ENCODE measurements at regions not wholly inside any gene's neighbourhood (a gene's known extent, or its start where the extent isn't known, plus 50 kb on each side); places are given as distances from the start of the nearest gene placed in this dataset.

- DNase-seq (ENCODE audit: low spot score): peak; percentile 54
Observed at GRCh38 chr2:163266772-163267171, 428.2 kb upstream of the KCNH7 start.

GRCh38 chr2:163265562-163265961, 427.0 kb upstream of the KCNH7 start:
- no peak for DNase-seq (ENCODE audit: low spot score)

- no peak for DNase-seq (ENCODE audit: low spot score)
Observed at GRCh38 chr2:163264341-163264740, 425.8 kb upstream of the KCNH7 start.

GRCh38 chr2:163259489-163259888, 420.9 kb upstream of the KCNH7 start:
- DNase-seq (ENCODE audit: low spot score): no peak

GRCh38 chr2:163255086-163255485, 416.5 kb upstream of the KCNH7 start:
- no peak for DNase-seq (ENCODE audit: low spot score)

GRCh38 chr2:163253621-163254285, 415.2 kb upstream of the KCNH7 start:
- DNase-seq (ENCODE audit: low spot score): no peak

- no peak for DNase-seq (ENCODE audit: low spot score)
Observed at GRCh38 chr2:163252199-163252598, 413.6 kb upstream of the KCNH7 start.

- no peak for DNase-seq (ENCODE audit: low spot score)
Observed at GRCh38 chr2:163248376-163249253, 410.0 kb upstream of the KCNH7 start.

- DNase-seq (ENCODE audit: low spot score): no peak
Observed at GRCh38 chr2:163247847-163248220, 409.3 kb upstream of the KCNH7 start.

- no peak for DNase-seq (ENCODE audit: low spot score)
Observed at GRCh38 chr2:163247156-163247846, 408.7 kb upstream of the KCNH7 start.

- no peak for DNase-seq (ENCODE audit: low spot score)
Observed at GRCh38 chr2:163246135-163246534, 407.6 kb upstream of the KCNH7 start.

GRCh38 chr2:163236553-163236952, 398.0 kb upstream of the KCNH7 start:
- no peak for DNase-seq (ENCODE audit: low spot score)

GRCh38 chr2:163231666-163232065, 393.1 kb upstream of the KCNH7 start:
- DNase-seq (ENCODE audit: low spot score): no peak

GRCh38 chr2:163213661-163214081, 375.1 kb upstream of the KCNH7 start:
- DNase-seq (ENCODE audit: low spot score): peak; percentile 45

GRCh38 chr2:163210430-163210918, 371.9 kb upstream of the KCNH7 start:
- no peak for DNase-seq (ENCODE audit: low spot score)

- DNase-seq (ENCODE audit: low spot score): no peak
Observed at GRCh38 chr2:163207693-163208370, 369.3 kb upstream of the KCNH7 start.

- DNase-seq (ENCODE audit: low spot score): peak; percentile 8
Observed at GRCh38 chr2:163205589-163206254, 367.2 kb upstream of the KCNH7 start.

GRCh38 chr2:163200741-163201140, 362.2 kb upstream of the KCNH7 start:
- no peak for DNase-seq (ENCODE audit: low spot score)

- DNase-seq (ENCODE audit: low spot score): no peak
Observed at GRCh38 chr2:163198972-163199371, 360.4 kb upstream of the KCNH7 start.

- DNase-seq (ENCODE audit: low spot score): no peak
Observed at GRCh38 chr2:163198007-163198406, 359.4 kb upstream of the KCNH7 start.

GRCh38 chr2:163191372-163191771, 352.8 kb upstream of the KCNH7 start:
- DNase-seq (ENCODE audit: low spot score): peak; percentile 44
